PC-9 (cell line): ENCODE measurements at regions not wholly inside any gene's neighbourhood (a gene's known extent, or its start where the extent isn't known, plus 50 kb on each side); places are given as distances from the start of the nearest gene placed in this dataset.

Experiments used
- BruUV-seq: library from RNA; stranded (reverse); fragments of 400-500 nt; replicated peaks from 2 replicates; lab custom pipeline; 2021; lab: Mats Ljungman, UMichigan
- CTCF ChIA-PET: fragments of 300-600 bp; sonication (Branson Sonifier 250); formaldehyde crosslinking; loops from one replicate; lab custom pipeline; 2022; ENCODE audit warnings: antibody characterized with exemption; lab: Charles Lee
- POLR2A ChIA-PET: fragments of 300-600 bp; sonication (Branson Sonifier 250); formaldehyde crosslinking; loops from one replicate; lab custom pipeline; 2022; ENCODE audit warnings: antibody characterized with exemption; ENCODE audit not compliant: unreplicated experiment; lab: Charles Lee
- DNase-seq, 2 experiments: peaks; one replicate each; pipeline versions ENCODE4 v3.0.0 to v3.0.0-alpha.2; 2015 to 2022; ENCODE audit warnings: mixed read lengths in 1 of 2
- H2AFZ ChIP-seq: fragments of 200-600 bp; sonication (generic); 2 replicates; pipeline ENCODE4 v1.8.1; 2017; ENCODE audit warnings: antibody characterized with exemption
- H3F3A ChIP-seq: fragments of 200-600 bp; sonication (generic); 2 replicates; pipeline ENCODE4 v1.8.1; 2017; ENCODE audit warnings: antibody characterized with exemption, mild to moderate bottlenecking, low read depth; ENCODE audit not compliant: insufficient read depth
- H3K27ac ChIP-seq: fragments of 200-600 bp; sonication (generic); 2 replicates; pipeline ENCODE4 v1.6.1; 2016; ENCODE audit warnings: mixed run types
- H3K27me3 ChIP-seq: fragments of 200-600 bp; sonication (generic); 2 replicates; pipeline ENCODE4 v1.6.1; 2016; ENCODE audit warnings: low read depth, mixed run types; ENCODE audit not compliant: insufficient read depth
- H3K36me3 ChIP-seq: fragments of 200-600 bp; sonication (generic); 2 replicates; pipeline ENCODE4 v1.6.1; 2016; ENCODE audit warnings: low read depth, mixed run types
- H3K4me1 ChIP-seq: fragments of 200-600 bp; sonication (generic); replicated peaks from 2 replicates; pipeline ENCODE4 v1.6.1; 2016; ENCODE audit warnings: mixed run types; ENCODE audit not compliant: insufficient read depth
- H3K4me2 ChIP-seq: fragments of 200-600 bp; sonication (generic); 2 replicates; pipeline ENCODE4 v1.6.1; 2017; ENCODE audit warnings: mixed run types
- H3K4me3 ChIP-seq: fragments of 200-600 bp; sonication (generic); 2 replicates; pipeline ENCODE4 v1.6.1; 2016; ENCODE audit warnings: mixed run types
- H3K79me2 ChIP-seq: fragments of 200-600 bp; sonication (generic); 2 replicates; pipeline ENCODE4 v1.6.1; 2017; ENCODE audit warnings: low read depth, mixed run types
- H3K9me2 ChIP-seq: fragments of 200-600 bp; sonication (generic); 2 replicates; pipeline ENCODE4 v1.8.1; 2017; ENCODE audit warnings: mild to moderate bottlenecking; ENCODE audit not compliant: insufficient read depth
- H3K9me3 ChIP-seq: fragments of 200-600 bp; sonication (generic); 2 replicates; pipeline ENCODE4 v1.8.1; 2016; ENCODE audit warnings: low read depth; ENCODE audit not compliant: insufficient read depth
- H4K20me1 ChIP-seq: fragments of 200-600 bp; sonication (generic); 2 replicates; pipeline ENCODE4 v1.8.1; 2017; ENCODE audit not compliant: insufficient read depth
- CTCF ChIP-seq: fragments of 200-600 bp; sonication (generic); conservative IDR thresholded peaks from 2 replicates; pipeline ENCODE4 v1.6.1; 2017; ENCODE audit warnings: mixed run types, antibody characterized with exemption, mild to moderate bottlenecking, moderate library complexity
- EZH2 ChIP-seq: fragments of 200-600 bp; sonication (generic); IDR thresholded peaks from 2 replicates; pipeline ENCODE4 v1.8.0; 2017; ENCODE audit warnings: antibody characterized with exemption, low read depth
- intact Hi-C: fragments of 100-400 bp; cut with micrococcal nuclease; formaldehyde crosslinking; loops from one replicate; pipeline ENCODE4 v1.10.0; 2022; ENCODE audit not compliant: unreplicated experiment

DNA sequence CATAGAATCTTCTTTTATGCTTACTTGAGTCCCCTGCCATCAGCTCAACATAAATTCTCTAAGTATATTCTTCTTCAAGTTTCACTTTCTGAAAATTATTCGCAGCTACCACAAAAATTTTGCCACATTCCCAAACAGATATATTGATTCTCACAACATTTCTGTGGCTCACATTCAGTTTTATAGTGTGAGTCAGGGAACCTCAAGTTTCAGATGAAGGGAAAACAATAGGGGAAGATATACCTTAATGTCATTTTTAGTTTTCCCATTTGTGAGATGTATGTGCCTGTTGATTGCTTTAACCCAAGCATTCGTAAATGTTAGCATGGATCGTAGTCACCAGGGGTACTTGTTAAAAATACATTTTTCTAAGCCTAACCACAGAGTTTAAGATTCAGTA is 465.8 kb downstream of the CCER1 start:
- CTCF ChIA-PET, result no interaction called here
- Histone ChIP-seq H3K27me3 (no peaks in the 10 kb centered on the region), H3F3A (no peaks in the 10 kb centered on the region), H3K4me3 (no peak overlapping the region), H3K9me2 (no peaks in the 10 kb centered on the region), H3K36me3 (no peaks in the 10 kb centered on the region), H3K79me2 (no peaks in the 10 kb centered on the region), H3K4me2 (no peak overlapping the region), H3K27ac (no peak overlapping the region), H2AFZ (no peak overlapping the region), H3K4me1 (no peaks in the 10 kb centered on the region), H3K9me3 (peaks cover 6% of the 10 kb centered on the region; the same call in 1 of the 2 replicates), H4K20me1 (no peaks in the 10 kb centered on the region)
- no peak for DNase-seq
- POLR2A ChIA-PET, result no interaction called here
- TF ChIP-seq CTCF (no peak), EZH2 (no peak)
- no TSS peak for BruUV-seq
- intact Hi-C loops, result no loop called here

- Histone ChIP-seq H3K4me2 (no peak overlapping the region), H3K4me3 (no peak overlapping the region), H4K20me1 (no peaks in the 10 kb centered on the region), H3K79me2 (no peaks in the 10 kb centered on the region), H3K9me3 (peaks cover 3% of the 10 kb centered on the region; the same call in 1 of the 2 replicates), H3K36me3 (no peaks in the 10 kb centered on the region), H3K27ac (no peak overlapping the region), H2AFZ (no peak overlapping the region), H3F3A (no peaks in the 10 kb centered on the region), H3K27me3 (no peaks in the 10 kb centered on the region), H3K4me1 (no peaks in the 10 kb centered on the region), H3K9me2 (no peaks in the 10 kb centered on the region)
- no peak for TF ChIP-seq CTCF
- no peak for TF ChIP-seq EZH2
- POLR2A ChIA-PET, result no interaction called here
- DNase-seq, result no peak
- CTCF ChIA-PET, result no interaction called here
- intact Hi-C loops, result no loop called here
- no TSS peak for BruUV-seq
Observed at GRCh38 chr12:90485560-90485959, 469.4 kb downstream of the CCER1 start.

DNA sequence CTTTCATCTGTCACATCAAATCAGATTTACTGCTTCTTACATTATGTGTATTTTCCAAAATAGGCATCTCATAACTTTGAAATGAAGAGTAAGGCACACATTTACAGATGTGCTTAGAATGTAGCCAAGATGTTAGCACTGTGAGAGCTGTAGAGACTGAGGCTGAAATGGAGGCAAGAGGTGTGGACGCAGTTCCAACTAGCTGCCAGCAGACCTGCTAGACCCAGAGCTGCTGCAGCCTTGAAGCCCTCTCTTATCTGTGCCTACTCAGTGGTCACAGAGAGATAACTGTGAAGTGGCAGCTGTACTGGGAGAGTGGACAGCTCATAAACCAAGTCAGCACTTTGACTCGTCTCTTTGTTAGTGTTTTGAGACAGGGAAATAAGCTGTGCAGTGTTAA is 470.9 kb downstream of the CCER1 start:
- POLR2A ChIA-PET, result no interaction called here
- H3K4me2 ChIP-seq, result no peak overlapping the region
- H3F3A ChIP-seq, result no peaks in the 10 kb centered on the region
- H3K4me1 ChIP-seq, result no peaks in the 10 kb centered on the region
- H3K9me3 ChIP-seq, result no peaks in the 10 kb centered on the region
- intact Hi-C loops, result no loop called here
- TF ChIP-seq EZH2 (no peak), CTCF (no peak)
- BruUV-seq, result no TSS peak
- H3K27me3 ChIP-seq, result no peaks in the 10 kb centered on the region
- no peaks in the 10 kb centered on the region for H3K36me3 ChIP-seq
- H3K4me3 ChIP-seq, result no peak overlapping the region
- CTCF ChIA-PET, result no interaction called here
- no peak for DNase-seq
- no peaks in the 10 kb centered on the region for H4K20me1 ChIP-seq
- H3K9me2 ChIP-seq, result no peaks in the 10 kb centered on the region
- H2AFZ ChIP-seq, result no peak overlapping the region
- H3K27ac ChIP-seq, result no peak overlapping the region
- no peaks in the 10 kb centered on the region for H3K79me2 ChIP-seq
